Left cardiac atrium (tissue), 4 donors: ENCODE measurements at regions not wholly inside any gene's neighbourhood (a gene's known extent, or its start where the extent isn't known, plus 50 kb on each side); places are given as distances from the start of the nearest gene placed in this dataset.
"Not testable (repeated sequence)": the region's sequence is repeated elsewhere in the genome, so short reads cannot be mapped to it uniquely, and the experiment has no call there.

ENCODE experiments used
- ATAC-seq, 2 donors: fragments of 200-7000 bp; cut with Tn5 transposase; one replicate each; pipeline ENCODE4 v1.9.1; 2020; ENCODE audit warnings: mild to moderate bottlenecking in 2 of 2, moderate library complexity in 2 of 2
- DNase-seq: peaks from one replicate; pipeline ENCODE4 v3.0.0-alpha.2; 2020
- intact Hi-C, 2 donors: fragments of 100-400 bp; cut with DNase I; formaldehyde crosslinking; loops; one replicate each; pipeline versions ENCODE4 v1.14.1 to v1.15.1; 2022 to 2023
- donor health status: DM: no; HTN: yes; CAD: no.
- donor health status: DM: no; HTN: yes; CAD: no; lungs with severe emphysema.
- donor health status: DM: yes; HTN: yes; CAD: no.
- donor health status: Dilated cardiomyopathy.

DNA sequence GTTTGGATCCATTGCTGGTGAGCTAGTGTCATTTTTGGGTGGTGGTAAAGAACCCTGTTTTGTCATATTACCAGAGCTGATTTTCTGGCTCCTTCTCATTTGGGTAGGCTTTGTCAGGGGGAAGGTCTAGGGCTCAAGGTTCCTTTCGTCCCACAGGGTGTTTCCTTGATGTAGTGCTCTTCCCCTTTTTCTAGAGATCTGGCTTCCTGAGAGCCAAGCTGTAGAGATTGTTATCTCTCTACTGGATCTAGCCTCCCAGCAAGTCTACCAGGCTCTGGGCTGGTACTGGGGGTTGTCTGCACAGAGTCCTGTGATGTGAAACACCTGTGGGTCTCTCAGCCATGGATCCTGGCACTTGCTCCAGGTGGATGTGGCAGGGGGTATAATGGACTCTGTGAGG, 145.9 kb downstream of the HINT1 start:
- ATAC-seq (no peak), DNase-seq (no peak)
- intact Hi-C loops, result no loop called here

DNA sequence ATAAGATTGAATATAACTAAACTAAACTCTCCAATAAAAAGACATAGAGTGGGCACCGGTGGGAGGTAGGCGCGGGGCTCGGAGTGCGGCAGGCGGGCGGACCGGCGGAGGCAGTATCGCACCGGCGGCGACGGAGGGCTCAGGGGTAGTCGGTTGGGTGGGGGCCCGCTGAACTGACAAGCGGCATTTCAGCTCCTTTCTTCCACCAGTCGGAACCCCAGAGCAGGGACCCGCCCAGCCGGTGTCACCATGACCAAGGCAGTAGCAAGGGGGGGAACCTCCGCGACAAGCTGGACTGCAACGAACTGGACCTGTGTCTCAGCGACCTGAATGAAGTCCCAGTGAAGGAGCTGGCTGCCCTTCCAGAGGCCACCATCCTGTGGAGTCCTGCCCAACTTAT, 156.7 kb downstream of the HINT1 start:
- intact Hi-C loops, result no loop called here
- DNase-seq, result no peak
- ATAC-seq, result no peak

DNA sequence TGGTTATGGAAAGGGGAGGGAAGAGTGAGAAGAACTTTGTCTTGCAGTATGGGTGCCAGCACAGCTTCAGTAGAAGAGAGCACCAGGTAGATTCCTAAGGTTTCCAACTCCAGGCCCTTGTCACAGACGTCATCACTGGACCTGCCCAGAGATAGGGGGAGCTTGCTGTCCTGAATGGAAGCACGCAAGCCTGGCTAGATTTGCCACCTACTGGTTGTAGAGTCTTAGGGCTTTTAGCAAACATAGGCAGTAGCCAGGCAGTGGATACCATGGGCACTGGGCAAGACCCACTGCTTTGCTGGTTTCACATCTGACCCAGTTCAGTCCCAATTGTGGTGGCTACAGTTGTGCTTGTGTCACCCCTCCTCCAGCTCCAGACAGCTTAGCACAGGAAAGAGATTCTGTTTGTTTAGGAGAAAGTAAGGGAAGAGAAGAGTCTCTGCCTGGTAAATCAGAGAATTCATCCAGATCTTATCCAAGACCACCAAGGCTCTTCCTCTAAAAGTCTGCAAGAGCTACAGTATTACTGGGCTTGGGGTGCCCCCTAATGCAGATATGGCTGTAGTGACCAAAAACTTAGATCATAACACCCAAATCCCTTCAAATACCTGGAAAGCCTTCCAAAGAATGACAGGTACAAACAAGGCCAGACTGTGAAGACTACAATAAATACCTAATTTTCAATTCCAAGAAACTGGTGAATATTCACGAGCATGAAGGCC, 158.9 kb downstream of the HINT1 start:
- intact Hi-C loops, result no loop called here
- ATAC-seq, result no peak

DNA sequence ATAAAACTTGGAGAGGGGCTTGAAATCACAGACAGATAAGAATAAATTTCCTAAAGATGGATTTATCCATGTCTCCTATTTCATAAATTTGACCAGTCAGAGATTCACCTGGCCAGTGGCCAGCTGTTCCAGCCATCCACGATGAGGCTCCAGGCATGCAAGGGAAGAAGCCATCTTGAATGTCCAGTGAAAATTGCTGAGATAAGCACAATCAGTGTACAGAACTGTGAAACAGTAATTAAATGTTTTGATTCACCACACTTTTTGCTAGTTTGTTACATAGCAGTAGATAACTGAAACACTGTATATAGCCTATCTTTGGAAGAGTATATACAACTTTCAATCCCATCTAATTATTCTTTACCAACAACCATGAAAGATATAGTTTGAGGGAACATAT, 163.5 kb downstream of the HINT1 start:
- ATAC-seq (no peak), DNase-seq (no peak)
- intact Hi-C loops, result no loop called here

More for the DNA sequence above, 158.9 kb downstream of the HINT1 start:
- no peak for DNase-seq

DNA sequence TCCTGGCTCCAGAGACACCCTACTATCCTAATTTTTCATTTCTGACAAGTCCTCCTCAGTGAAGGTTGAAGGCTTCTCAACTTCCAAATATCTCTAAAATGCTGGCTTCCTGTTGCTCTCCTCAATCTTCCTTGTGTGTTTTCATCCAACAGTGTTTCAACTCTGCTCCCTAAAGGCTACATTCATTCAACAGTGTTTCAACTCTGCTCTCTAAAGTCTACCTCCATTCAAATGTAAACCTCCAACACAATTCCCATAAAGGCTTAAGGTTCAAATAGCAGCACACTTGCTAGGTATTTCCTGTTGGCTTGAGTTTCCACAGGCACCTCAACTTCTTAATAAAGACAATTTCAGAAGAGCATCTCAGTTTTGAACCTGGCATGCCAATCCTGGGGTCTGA, 164.8 kb downstream of the HINT1 start:
- ATAC-seq (no peak), DNase-seq (no peak)
- intact Hi-C loops, result no loop called here

DNA sequence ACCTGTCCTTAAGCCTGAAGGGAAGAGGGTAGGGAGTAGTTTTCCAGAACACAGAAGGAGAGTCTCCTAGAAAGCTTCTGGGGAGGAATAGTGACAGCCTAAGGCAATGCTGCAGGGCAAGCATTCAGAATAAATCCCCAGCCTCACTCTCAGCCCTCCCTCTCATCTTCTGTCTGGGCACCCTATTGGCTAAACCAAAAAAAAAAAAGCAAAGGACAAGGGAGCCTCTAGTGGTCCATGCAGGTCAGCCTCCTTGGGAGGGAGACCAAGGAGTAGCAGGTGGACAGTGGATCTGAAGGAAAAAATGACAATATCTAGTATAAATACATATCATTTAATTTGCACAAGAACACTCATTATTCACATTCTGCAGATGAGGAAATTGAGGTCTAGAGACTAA, 168.3 kb downstream of the HINT1 start:
- DNase-seq, intact Hi-C loops, ATAC-seq: not testable (repeated sequence)

DNA sequence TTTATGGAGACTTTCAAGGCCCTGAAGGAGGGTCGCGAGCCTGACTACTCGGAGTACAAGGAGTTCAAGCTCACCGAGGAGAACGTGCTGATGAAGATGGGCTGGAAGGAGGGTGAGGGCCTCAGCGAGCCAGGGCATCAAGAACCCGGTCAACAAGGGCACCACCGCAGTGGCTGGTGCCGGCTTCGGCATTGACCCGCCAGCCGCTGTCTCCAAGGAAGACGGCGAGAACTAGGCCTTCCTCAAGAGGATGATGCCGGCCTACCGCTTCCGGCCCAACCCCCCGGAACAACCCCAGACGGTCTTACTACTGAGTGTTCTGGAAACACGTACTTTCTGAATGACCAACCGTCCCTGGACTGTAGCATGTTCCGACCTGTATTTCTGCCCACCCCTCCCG, 169.2 kb downstream of the HINT1 start:
- ATAC-seq (no peak), DNase-seq (no peak)
- intact Hi-C loops, result no loop called here

DNA sequence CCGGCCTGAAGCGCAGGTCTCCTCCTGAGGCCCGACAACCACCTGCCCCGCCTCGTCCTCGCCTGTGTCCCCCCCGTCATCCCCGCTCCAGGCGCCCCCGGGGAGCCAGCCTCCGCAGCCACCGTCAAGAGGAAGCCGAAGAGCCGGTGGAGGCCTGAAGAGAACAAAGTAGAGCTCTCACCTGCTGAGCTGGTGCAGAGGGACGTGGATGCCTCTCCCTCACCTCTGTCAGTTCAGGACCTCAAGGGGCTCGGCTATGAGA, 169.9 kb downstream of the HINT1 start:
- DNase-seq, result no peak
- ATAC-seq, result no peak
- intact Hi-C loops, result no loop called here

DNA sequence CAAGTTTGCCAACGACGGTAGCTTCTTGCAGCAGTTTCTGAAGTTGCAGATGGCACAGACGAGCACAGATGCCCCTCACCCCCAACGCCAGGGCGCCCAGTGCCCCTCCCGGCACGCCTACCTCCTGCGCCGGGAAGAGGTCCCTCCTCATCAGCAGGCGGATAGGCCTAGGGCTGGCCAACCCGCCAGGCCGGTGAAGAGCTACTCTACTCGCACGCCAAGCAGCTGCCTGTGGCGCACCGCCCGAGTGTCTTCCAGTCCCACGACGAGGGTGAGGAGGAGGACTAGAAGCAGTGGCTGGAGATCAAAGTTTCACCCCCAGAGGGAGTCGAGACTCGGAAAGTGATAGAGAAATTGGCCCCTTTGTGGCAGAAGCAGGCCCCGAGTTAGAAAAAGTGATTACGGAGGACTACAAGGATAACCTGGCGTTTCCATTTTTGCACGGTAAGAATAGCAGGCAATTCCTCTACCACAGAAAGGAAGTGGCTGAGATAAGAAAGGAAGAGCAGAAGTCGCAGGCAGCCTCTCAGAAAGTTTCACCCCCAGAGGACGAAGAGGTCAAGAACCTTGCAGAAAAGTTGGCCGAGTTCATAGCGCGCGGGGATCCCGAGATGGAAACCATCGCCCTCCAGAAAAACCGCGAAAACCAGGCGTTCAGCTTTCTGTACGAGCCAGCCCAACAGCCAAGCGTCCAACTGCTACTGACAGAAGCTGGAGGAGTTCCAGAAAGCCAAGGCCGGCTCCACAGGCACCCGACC, 170.4 kb downstream of the HINT1 start:
- no peak for DNase-seq
- ATAC-seq, result no peak
- intact Hi-C loops, result no loop called here

DNA sequence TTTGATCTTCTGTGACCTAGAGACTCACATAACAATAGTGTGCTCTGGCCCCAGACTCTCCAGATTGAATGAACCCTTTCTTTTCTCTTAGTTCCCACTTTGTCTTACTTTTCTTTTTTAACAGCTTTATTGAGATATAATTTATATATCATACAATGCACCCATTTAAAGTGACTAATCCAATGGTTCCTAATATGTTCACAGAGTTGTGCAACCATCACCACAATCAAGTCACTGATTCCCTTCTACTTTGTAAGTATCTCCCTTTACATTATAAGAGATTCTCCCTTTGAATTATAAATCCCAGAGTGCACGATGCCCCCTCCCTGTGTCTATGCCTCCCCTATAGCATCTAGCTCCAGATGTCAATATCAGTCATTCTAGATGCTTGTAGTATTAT, 172.4 kb downstream of the HINT1 start:
- ATAC-seq (no peak), DNase-seq (no peak)
- intact Hi-C loops, result no loop called here

DNA sequence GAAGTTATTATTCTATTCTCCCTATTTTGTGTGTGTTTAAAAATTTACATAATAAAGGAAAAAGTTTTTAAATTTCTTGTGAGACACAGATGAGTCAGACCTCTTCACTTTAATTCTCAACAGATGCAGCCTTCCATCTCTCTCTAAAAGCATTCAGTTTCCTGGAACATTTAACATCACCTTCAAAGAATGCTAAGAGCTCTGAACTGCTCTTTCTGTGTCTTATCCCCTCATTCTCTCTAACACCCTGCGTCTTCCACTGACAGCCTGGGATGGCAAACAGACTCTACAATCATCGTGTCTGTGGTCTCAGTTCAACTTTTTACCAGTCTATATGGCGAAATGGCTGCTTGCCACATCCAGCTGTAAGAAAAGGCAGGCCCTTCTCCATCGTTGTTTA, 173.0 kb downstream of the HINT1 start:
- ATAC-seq (no peak), DNase-seq (no peak)
- intact Hi-C loops, result no loop called here

DNA sequence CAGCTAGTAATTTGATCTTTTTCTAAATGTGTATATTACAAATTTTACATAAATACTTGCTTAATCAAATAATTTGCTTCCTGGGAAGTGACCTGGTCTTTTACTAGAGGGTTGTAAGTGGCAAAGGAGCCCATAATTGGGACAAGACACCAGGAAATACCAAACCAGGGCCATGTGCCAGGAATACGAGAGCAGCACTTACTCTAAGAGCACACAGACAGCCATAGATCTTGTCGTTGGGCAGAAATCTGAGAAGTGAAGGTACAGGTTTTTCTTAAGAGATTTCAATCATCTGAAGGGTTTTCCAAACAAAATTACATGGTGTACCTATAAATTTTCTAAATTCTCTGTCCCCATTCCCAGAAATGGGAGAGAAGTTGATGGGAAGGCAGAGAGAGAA, 179.3 kb downstream of the HINT1 start:
- DNase-seq (no peak), ATAC-seq (no peak)
- intact Hi-C loops, result no loop called here

DNA sequence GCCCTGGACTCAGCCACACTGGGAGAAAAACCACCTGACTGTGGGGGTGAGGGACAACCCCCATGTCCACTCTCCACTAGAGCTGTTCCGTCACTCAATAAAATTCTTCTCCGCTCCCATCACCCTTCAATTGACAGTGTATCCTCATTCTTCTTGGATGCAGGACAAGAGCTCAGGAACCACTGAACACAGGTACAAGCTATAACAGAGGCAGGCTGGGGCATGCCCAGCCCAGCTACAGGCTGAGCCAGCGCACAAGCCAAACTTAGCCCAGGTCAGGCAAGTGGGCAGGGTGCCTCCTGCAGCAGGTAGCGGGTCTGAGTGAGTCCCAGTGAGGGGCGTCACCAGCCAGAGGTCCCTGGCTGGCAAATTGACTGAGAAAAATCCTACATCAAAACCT, 183.4 kb downstream of the HINT1 start:
- ATAC-seq (no peak), DNase-seq (no peak)
- intact Hi-C loops, result no loop called here

DNA sequence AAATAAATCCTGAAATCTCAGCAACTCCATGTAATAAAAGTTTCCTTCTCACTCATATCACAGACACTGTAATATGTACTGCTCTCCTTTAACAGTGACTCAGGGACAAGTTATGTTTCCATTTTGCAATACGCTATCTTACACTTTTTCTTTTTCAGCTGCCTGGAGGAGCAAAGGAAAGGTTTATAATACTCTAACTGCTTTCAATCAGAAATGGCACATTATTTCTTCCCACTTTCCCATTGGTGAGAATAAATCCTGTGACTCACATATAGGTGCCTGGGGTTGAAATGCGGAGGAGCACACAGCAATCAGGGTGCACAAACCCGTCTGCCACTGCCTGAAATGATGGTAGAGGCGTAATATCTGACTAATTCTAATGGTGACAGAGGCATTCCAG, 186.6 kb downstream of the HINT1 start:
- intact Hi-C loops, result no loop called here
- DNase-seq (no peak), ATAC-seq (no peak)

DNA sequence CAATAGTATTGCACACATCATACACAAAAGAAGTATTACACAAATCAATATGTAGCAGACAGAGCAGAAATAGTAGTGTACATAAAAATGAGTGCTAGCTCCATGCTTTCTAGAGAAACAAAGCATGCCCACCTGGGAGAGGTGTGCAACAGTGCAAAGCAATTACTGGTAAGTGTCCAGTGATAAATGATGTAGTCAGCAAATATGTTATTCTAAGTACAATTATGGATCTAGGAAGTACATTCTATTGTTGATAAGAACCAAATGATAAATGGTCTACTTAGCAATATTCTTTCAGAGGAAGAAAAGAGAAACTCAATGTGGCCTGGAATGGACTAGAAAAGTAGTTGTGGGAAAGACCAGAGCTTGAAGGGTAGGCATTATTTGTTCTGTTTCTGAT, 188.6 kb downstream of the HINT1 start:
- no peak for ATAC-seq
- no peak for DNase-seq
- intact Hi-C loops, result no loop called here

DNA sequence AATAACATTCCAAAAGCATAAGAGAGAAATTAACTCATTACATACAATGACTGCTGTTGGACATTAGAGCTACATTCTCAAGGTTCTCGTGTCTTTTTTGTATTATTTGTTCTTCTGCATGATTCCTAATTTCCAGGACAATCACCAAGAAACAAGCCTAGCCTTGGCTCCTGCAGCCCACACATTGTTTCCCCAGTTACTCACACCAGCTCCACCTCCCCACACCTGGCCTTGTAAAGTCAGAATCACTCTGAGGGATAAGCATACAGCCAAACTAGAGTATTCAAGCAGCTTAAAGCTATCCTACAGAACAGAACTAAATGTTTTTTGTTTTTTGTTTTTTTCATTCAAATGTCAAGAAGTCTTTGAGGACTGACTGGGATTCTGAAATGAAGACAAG, 189.2 kb downstream of the HINT1 start:
- no peak for DNase-seq
- intact Hi-C loops, result no loop called here
- ATAC-seq, result no peak

DNA sequence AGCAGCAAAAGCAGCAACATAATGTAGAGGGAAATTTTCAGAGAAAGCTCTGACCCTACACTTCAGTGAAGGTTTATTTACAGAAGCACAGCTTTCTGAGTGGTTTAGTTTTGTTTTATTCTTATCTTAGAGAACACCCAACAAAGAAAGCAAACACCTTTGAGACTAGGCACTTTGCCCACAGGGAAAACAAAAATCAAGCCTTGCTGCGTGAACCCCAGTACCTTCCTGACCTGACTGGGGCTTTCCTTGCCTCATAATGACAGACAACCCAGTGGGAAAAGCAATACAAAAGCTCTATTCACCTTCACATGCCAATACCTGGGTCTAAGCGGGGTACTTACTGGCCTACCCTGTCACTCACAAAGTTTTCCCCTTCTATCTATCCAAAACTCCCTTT, 189.8 kb downstream of the HINT1 start:
- intact Hi-C loops, result no loop called here
- DNase-seq, result no peak
- no peak for ATAC-seq

DNA sequence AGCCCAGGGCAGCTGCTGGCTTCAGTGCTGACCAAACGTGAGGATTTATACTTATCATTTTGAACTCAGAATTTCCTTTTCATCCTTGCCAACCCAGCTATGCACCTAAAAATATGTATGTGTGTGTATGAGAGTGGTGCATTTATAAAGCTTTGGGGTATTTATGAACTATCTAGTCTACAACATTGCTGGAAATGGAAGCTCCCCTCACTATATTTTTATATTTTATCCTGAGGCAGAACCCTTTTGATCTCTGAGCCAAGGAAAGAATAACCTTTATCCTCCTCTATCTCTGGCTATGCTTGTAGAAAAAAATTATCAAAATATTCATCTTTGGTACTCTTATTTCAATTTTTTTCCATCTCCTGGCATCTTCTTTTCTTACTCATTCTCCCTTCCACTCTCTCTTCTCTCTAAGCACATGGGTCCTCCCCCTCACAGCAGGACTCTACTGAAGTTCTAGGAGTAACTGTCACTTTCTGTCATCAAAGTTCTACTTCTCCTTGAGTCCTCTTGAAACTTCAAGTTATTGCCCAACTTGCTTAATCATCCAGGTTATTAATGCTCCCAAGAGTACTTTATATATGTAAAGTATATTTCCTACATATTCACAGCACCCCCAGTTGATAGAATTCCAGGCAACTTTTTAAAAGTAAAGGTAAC, 190.9 kb downstream of the HINT1 start:
- no peak for ATAC-seq

DNA sequence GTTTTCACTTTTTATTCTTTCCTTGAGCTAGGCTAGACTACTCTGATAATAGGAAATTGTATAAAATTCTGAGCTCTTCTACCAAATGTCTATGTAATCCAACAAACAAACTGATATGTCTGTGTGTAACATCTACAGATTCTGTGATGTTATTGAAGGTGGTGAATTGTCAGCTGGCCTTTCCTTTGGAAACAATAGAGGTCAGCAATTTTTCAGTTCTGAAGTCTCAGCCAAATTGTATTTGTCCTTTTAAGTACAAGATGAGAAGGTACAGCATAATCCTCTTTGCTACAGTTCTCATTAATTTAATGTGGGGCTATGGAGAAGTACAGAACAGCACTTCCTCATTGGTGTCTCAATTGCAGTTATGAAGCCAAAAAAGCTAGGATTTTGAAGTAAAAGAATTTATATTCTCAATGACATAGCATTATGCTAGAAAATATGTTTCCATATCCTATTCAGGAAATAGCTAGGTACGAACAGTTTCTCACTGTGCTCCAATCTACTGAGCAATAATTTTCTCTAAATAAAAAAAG, 198.0 kb downstream of the HINT1 start:
- DNase-seq (no peak), ATAC-seq (no peak)
- intact Hi-C loops, result no loop called here

More for the DNA sequence above, 190.9 kb downstream of the HINT1 start:
- DNase-seq, result no peak
- intact Hi-C loops, result no loop called here

DNA sequence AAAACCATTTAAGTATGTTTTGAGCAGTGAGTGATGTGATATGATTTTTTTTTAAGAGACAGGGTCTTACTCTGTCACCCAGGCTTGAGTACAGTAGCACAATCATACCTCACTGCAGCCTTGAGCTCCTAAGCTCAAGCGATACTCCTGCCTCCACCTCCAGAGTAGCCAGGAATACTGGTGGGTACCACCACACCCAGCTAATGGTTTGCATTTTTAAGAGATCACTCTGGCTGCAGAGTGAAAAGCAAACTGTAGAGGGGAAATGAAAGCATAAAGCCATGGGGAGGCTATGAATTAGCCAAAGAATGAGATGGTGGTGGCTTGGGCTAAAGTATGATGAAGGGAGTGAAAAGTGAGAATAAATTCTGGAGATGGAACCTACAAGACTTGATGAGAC, 199.1 kb downstream of the HINT1 start:
- no peak for ATAC-seq
- intact Hi-C loops, result no loop called here
- DNase-seq, result no peak

DNA sequence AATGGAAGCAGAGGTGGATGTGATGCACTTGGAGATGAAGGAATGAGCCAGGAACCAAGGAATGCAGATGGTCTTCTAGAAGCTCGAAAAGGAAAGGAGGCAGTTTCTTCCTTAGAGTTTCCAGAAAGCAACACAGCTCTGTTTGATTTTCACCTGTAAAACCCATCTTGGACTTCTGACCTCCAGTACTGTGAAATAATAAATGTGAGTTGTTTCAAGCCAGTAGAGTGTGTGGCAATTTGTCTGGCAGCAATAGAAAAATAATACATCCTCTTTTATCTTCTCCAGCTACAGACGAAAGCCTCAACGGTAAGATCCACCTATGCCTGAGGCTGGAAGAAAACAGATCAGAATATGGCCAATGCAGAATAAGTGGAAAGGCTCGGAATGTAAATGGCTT, 199.7 kb downstream of the HINT1 start:
- DNase-seq (no peak), ATAC-seq (no peak)
- intact Hi-C loops, result no loop called here
